Stimulated activated CD4-positive, alpha-beta T cell treated with anti-CD3 and anti-CD28 coated beads, Interleukin-15, amount 100 ng/mL, for 24 hours (primary cell): ENCODE measurements at regions not wholly inside any gene's neighbourhood (a gene's known extent, or its start where the extent isn't known, plus 50 kb on each side); places are given as distances from the start of the nearest gene placed in this dataset.

Experiments used
- DNase-seq: peaks from one replicate; pipeline ENCODE4 v3.0.0-alpha.2; 2020

DNA sequence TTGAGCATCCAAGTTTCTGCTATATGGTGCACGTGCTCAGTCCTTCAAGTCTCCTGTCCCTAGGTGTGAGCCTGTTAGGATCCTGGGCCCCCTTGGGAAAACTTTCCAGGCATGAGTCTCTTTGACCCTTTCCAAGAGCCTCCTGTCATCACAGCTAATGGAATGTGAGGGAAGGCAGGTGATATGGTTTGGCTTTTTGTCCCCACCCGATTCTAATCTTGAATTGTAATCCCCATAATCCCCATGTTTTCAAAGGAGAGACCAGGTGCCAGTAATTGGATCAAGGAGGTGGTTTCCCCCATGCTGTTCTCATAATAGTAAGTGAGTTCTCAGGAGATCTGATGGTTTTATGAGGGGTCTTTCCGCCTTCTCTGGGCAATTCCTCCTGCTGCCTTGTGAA is 265.5 kb downstream of the ATP23 start:
- DNase-seq, result no peak

DNA sequence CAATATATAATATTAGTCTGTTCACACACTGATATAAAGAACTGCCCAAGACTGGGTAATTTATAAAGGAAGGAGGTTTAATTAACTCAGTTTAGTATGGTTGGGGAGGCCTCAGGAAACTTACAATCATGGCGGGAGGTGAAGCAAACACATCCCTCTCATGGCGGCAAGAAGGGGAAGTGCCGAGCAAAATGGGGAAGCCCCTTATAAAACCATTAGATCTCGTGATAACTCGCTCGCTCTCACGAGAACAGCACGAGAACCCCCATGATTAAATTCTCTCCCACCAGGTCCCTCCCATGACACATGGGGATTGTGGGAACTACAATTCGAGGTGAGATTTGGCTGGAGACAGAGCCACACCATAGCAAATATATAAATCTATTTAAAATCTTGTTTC is 269.8 kb downstream of the ATP23 start:
- no peak for DNase-seq

GRCh38 chr12:58217130-58217529 is 275.8 kb downstream of the ATP23 start:
- no peak for DNase-seq

GRCh38 chr12:58224536-58225105 is 283.3 kb downstream of the ATP23 start:
- DNase-seq, result no peak

GRCh38 chr12:58225203-58225877 is 284.0 kb downstream of the ATP23 start:
- no peak for DNase-seq

DNA sequence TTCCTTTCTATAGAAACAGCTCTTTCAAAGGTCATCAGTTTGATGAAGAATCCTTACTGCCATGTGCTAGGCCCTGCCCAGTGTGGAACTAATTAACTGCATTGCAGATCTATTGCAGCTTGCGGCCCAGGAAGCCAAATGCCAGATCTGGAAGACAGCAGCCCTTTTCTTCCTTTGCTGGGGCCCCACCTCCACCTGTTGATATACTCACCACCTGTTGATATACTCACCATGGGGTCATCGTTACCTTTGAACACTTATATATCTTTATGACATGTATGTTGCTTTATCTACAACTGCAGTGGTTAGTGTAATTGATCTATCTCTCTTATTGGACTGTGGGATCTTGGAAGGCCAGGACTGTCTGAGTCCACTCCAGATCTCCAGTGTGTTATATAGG is 292.5 kb downstream of the ATP23 start:
- no peak for DNase-seq

- DNase-seq, result no peak
Measured at GRCh38 chr12:58238411-58238810, 297.0 kb downstream of the ATP23 start.

DNA sequence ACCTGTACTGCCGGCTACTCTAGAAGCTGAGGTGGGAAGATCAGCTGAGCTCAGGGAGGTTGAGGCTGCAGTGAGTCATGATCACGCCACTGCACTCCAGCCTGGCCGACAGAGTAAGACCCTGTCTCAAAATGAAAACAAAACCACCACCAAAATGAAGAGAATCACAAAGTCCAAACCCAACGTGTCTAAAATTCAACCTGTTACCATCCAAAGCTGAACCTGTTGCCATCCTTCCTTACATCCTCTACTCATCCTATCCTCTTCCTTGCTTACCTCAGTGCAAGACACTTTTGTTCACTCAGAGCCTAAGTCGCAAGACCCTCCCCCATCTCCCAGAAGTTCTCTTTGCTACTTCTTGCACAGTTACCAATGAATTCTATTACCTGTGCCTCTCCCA is 299.7 kb downstream of the ATP23 start:
- DNase-seq, result no peak

- no peak for DNase-seq
Measured at GRCh38 chr12:58242796-58243630, 301.6 kb downstream of the ATP23 start.

GRCh38 chr12:58247633-58248032 is 306.3 kb downstream of the ATP23 start:
- no peak for DNase-seq

- no peak for DNase-seq
Measured at GRCh38 chr12:58248599-58248998, 307.2 kb downstream of the ATP23 start.

- no peak for DNase-seq
Measured at GRCh38 chr12:58249610-58250009, 308.2 kb downstream of the ATP23 start.

GRCh38 chr12:58250077-58250476 is 308.7 kb downstream of the ATP23 start:
- DNase-seq, result no peak

GRCh38 chr12:58252914-58253313 is 311.5 kb downstream of the ATP23 start:
- no peak for DNase-seq

DNA sequence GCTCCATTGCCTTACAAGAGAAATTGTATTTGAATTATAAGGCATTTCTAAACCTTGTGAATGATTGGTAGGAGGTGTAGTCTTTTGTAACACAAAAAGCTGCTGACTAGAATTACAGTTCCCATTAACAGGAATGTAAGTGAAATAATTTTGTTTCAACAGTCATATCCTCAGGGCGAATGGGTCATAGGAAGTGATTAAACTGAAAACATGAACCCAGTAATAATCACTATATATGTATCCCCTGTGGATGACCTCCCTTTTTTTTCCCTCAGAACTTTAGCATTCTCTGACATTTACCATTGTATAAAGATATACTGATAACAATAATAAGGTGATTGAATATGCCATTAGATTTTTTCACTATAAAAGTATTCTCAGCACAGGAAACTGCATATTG is 312.3 kb downstream of the ATP23 start:
- DNase-seq, result no peak

- DNase-seq, result no peak
Measured at GRCh38 chr12:58254463-58255100, 313.2 kb downstream of the ATP23 start.

DNA sequence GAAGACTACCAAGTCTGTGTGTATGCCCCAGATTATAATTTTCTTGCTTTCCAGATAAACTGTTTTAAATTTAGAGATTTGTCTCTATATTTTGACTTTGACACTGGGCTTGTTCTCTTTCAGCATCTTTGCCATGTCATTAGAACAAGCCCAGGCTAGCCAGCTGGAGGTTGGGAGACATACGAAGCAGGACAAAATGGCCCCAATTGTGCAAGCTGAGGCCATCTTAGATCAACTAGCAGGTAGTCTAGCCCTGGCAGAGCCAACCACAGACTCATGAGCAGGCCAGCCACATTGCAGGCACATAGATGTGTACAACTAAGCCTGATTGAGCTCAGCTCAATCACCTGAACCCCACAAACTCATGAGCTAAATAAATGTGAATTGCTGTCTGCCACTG is 321.4 kb downstream of the ATP23 start:
- no peak for DNase-seq

DNA sequence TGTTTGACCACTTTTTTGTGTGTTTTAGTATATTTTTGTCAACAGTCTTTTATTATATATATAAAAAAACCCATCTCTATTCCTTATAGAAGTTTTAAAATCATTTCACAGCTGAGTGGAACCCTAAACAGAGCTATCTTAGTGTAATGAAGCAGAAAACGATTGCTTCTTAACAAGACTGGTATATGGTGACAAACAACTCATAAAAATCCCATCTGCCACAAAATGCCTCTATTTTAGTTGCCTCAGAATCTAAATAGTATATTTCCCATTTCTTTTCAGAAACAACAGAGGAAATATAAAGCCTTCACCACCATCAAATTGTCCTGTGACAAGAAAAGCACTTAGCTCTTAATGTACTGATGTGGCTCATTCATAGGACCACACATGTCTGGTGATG is 322.4 kb downstream of the ATP23 start:
- no peak for DNase-seq

DNA sequence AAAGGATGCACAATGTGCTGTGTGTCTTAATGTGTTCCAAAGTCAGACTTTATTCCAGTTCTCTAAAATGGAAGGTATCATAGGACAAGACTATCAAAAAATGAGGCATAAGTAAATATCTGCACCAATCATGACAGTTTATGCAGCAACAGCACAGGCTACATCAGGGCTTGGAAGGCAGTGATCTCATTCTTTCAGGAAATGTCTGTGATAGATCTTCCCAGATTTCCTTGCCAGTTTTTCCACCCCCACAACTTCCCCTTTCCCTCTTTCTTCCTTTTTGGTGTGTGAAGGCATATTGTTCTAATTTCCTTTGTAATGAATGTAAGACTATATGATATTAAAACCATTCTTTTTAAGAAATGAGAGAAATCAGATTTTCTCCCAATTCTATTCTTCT is 326.7 kb downstream of the ATP23 start:
- DNase-seq, result no peak

DNA sequence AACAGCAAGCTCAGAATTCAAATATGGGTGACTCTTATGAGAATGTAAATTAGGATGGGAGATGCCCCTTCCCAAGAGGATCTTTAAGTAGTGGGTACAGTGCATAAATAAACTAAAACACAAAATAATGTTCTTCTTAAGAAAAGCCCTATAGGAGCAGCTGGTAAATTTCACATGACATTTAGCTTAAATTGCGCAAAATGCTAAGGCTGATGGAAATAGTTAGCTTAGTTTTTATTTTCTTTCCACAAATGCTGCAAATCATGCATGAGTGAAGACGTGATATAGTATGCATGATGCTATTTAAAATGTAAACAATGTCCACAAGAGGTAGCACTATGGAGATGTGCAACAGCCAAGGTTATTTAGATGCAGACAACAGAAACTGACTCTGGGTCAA is 328.1 kb downstream of the ATP23 start:
- DNase-seq, result no peak

- DNase-seq, result no peak
Measured at GRCh38 chr12:58270966-58271705, 329.8 kb downstream of the ATP23 start.

DNA sequence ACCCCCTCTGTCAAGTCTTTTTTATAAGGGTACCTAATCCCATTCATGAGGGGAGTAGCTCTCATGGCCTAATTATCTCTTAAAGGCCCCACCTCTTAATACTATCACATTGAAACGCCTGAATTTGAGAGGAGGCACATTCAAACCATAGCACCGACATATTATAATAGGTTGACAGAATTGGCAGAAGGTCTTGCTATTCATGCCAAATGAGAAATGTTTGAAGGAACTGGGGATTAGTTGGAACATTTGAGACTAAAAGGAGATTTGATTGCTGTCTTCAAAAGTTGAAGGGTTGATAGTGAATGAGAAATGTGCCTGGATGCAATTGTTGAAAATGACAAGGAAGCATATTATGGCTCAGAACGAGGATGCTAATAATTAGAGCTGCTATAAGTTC is 331.1 kb downstream of the ATP23 start:
- DNase-seq, result no peak

- DNase-seq, result no peak
Measured at GRCh38 chr12:58277231-58277630, 335.9 kb downstream of the ATP23 start.
